ENCODE measurements at regions not wholly inside any gene's neighbourhood (a gene's known extent, or its start where the extent isn't known, plus 50 kb on each side); places are given as distances from the start of the nearest gene placed in this dataset.

DNA sequence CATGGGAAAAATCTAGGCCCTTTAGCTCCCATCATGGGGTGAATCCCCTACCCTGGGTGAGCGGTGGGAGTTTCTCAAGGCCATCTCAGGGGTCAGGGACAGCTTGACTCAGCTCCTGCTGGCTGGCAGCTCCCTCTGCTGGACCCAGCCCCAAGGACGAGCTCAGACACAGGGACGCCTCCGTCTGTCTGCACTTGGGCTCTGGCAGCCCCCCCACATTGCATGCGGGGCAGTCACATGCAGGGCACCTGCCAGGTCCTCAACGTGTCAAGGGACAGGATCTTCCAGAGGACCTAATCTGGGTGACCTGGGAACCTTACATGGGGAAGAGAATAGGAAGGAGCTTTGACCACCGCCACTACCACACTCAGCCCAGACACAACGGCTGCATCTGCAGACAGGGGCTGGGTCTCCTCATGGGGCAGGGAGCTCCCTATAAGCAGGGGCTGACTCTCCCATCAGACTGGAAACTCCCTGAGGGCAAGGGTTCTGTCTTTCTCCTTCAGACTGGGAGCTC is 173.4 kb downstream of the MRPL14 start (continued):
- peak; percentile 42 for TF ChIP-seq POGZ (CRISPR knock-in tag; IDR thresholded peaks at IDR 0.05)
- 0 out of 2 replicates have a peak, but pooled peaks have one; percentile 47 for TF ChIP-seq REPIN1 (CRISPR knock-in tag; IDR thresholded peaks at IDR 0.05; ENCODE audit: borderline replicate concordance, low read depth)
- TF ChIP-seq ZNF10 (CRISPR knock-in tag; IDR thresholded peaks at IDR 0.05; ENCODE audit: borderline replicate concordance, low read depth) = no peak
- TF ChIP-seq REL (CRISPR knock-in tag; conservative IDR thresholded peaks at IDR 0.05) = no peak
- TF ChIP-seq, protein P1, sequence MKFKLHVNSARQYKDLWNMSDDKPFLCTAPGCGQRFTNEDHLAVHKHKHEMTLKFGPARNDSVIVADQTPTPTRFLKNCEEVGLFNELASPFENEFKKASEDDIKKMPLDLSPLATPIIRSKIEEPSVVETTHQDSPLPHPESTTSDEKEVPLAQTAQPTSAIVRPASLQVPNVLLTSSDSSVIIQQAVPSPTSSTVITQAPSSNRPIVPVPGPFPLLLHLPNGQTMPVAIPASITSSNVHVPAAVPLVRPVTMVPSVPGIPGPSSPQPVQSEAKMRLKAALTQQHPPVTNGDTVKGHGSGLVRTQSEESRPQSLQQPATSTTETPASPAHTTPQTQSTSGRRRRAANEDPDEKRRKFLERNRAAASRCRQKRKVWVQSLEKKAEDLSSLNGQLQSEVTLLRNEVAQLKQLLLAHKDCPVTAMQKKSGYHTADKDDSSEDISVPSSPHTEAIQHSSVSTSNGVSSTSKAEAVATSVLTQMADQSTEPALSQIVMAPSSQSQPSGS (CRISPR knock-in tag; IDR thresholded peaks at IDR 0.05) = 0 out of 2 replicates have a peak, but pooled peaks have one; percentile 15
- no peak for TF ChIP-seq ASH2L (IDR thresholded peaks at IDR 0.05; ENCODE audit: insufficient read length, low read depth, low read length)
- TF ChIP-seq HNF4A (CRISPR knock-in tag; IDR thresholded peaks at IDR 0.05) = no peak; the same call in 1 of the 2 replicates
- TF ChIP-seq, protein P2, sequence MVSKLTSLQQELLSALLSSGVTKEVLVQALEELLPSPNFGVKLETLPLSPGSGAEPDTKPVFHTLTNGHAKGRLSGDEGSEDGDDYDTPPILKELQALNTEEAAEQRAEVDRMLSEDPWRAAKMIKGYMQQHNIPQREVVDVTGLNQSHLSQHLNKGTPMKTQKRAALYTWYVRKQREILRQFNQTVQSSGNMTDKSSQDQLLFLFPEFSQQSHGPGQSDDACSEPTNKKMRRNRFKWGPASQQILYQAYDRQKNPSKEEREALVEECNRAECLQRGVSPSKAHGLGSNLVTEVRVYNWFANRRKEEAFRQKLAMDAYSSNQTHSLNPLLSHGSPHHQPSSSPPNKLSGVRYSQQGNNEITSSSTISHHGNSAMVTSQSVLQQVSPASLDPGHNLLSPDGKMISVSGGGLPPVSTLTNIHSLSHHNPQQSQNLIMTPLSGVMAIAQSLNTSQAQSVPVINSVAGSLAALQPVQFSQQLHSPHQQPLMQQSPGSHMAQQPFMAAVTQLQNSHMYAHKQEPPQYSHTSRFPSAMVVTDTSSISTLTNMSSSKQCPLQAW (CRISPR knock-in tag; IDR thresholded peaks at IDR 0.05) = peak; percentile 88
- no peak for TF ChIP-seq ZNF20 (CRISPR knock-in tag; IDR thresholded peaks at IDR 0.05)
- TF ChIP-seq EED (CRISPR knock-in tag; IDR thresholded peaks at IDR 0.05) = no peak
- TF ChIP-seq KLF9 (CRISPR knock-in tag; IDR thresholded peaks at IDR 0.05; ENCODE audit: low read depth) = no peak; the same call in 1 of the 2 replicates
- TF ChIP-seq ZNF878 (CRISPR knock-in tag; IDR thresholded peaks at IDR 0.05) = no peak
- TF ChIP-seq ZNF660 (CRISPR knock-in tag; IDR thresholded peaks at IDR 0.05; ENCODE audit: borderline replicate concordance, low read depth) = no peak
- TF ChIP-seq, protein P3, sequence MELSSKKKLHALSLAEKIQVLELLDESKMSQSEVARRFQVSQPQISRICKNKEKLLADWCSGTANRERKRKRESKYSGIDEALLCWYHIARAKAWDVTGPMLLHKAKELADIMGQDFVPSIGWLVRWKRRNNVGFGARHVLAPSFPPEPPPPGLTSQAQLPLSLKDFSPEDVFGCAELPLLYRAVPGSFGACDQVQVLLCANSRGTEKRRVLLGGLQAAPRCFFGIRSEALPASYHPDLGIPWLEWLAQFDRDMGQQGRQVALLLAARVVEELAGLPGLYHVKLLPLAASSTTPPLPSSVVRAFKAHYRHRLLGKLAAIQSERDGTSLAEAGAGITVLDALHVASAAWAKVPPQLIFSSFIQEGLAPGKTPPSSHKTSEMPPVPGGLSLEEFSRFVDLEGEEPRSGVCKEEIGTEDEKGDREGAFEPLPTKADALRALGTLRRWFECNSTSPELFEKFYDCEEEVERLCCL (CRISPR knock-in tag; IDR thresholded peaks at IDR 0.05; ENCODE audit: borderline replicate concordance) = no peak
- peak; percentile 41; the same call in 1 of the 2 replicates for TF ChIP-seq NR2C2 (CRISPR knock-in tag; IDR thresholded peaks at IDR 0.05; ENCODE audit: borderline replicate concordance)
- no peak for TF ChIP-seq STAT5B (CRISPR knock-in tag; IDR thresholded peaks at IDR 0.05)
- TF ChIP-seq, protein P4, sequence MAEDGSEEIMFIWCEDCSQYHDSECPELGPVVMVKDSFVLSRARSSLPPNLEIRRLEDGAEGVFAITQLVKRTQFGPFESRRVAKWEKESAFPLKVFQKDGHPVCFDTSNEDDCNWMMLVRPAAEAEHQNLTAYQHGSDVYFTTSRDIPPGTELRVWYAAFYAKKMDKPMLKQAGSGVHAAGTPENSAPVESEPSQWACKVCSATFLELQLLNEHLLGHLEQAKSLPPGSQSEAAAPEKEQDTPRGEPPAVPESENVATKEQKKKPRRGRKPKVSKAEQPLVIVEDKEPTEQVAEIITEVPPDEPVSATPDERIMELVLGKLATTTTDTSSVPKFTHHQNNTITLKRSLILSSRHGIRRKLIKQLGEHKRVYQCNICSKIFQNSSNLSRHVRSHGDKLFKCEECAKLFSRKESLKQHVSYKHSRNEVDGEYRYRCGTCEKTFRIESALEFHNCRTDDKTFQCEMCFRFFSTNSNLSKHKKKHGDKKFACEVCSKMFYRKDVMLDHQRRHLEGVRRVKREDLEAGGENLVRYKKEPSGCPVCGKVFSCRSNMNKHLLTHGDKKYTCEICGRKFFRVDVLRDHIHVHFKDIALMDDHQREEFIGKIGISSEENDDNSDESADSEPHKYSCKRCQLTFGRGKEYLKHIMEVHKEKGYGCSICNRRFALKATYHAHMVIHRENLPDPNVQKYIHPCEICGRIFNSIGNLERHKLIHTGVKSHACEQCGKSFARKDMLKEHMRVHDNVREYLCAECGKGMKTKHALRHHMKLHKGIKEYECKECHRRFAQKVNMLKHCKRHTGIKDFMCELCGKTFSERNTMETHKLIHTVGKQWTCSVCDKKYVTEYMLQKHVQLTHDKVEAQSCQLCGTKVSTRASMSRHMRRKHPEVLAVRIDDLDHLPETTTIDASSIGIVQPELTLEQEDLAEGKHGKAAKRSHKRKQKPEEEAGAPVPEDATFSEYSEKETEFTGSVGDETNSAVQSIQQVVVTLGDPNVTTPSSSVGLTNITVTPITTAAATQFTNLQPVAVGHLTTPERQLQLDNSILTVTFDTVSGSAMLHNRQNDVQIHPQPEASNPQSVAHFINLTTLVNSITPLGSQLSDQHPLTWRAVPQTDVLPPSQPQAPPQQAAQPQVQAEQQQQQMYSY (CRISPR knock-in tag; IDR thresholded peaks at IDR 0.05) = no peak
- TF ChIP-seq ZNF253 (CRISPR knock-in tag; IDR thresholded peaks at IDR 0.05; ENCODE audit: borderline replicate concordance) = 0 out of 2 replicates have a peak, but pooled peaks have one; percentile 49
- TF ChIP-seq, protein P5, sequence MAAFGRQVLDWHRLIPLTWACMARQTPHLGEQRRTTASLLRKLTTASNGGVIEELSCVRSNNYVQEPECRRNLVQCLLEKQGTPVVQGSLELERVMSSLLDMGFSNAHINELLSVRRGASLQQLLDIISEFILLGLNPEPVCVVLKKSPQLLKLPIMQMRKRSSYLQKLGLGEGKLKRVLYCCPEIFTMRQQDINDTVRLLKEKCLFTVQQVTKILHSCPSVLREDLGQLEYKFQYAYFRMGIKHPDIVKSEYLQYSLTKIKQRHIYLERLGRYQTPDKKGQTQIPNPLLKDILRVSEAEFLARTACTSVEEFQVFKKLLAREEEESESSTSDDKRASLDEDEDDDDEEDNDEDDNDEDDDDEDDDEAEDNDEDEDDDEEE (CRISPR knock-in tag; IDR thresholded peaks at IDR 0.05) = peak; percentile 57; the same call in 1 of the 2 replicates
- TF ChIP-seq ZNF432 (CRISPR knock-in tag; IDR thresholded peaks at IDR 0.05; ENCODE audit: borderline replicate concordance) = no peak
- no peak for TF ChIP-seq FOXP1 (IDR thresholded peaks at IDR 0.05)
- TF ChIP-seq FOXP1 (CRISPR knock-in tag; IDR thresholded peaks at IDR 0.05) = 0 out of 2 replicates have a peak, but pooled peaks have one; percentile 51
